Liver (tissue), 8 donors: ENCODE measurements at regions not wholly inside any gene's neighbourhood (a gene's known extent, or its start where the extent isn't known, plus 50 kb on each side); places are given as distances from the start of the nearest gene placed in this dataset.
A peak's percentile ranks its signal among the peaks of the same experiment; 100 is the strongest.
"Not testable (repeated sequence)": the region's sequence is repeated elsewhere in the genome, so short reads cannot be mapped to it uniquely, and the experiment has no call there.

Experiments
- DNase-seq: peaks from one replicate; pipeline ENCODE4 v3.0.0-alpha.2; 2017; ENCODE audit warnings: low spot score
- H3K27ac ChIP-seq, 2 donors: one replicate each; pipeline ENCODE4 v1.7.0; 2013; ENCODE audit warnings: inconsistent platforms in 2 of 2, low read length in 2 of 2, control low read depth in 1 of 2, low read depth in 1 of 2, mild to moderate bottlenecking in 1 of 2
- H3K27me3 ChIP-seq, 4 donors: one replicate each; pipeline versions ENCODE4 v1.6.1 to v1.7.0; 2013; ENCODE audit warnings: low read length in 3 of 4, inconsistent platforms in 1 of 4, mild to moderate bottlenecking in 1 of 4, moderate library complexity in 1 of 4; ENCODE audit not compliant: control insufficient read depth in 4 of 4, insufficient read depth in 4 of 4
- H3K36me3 ChIP-seq, 4 donors: one replicate each; pipeline versions ENCODE4 v1.6.1 to v1.7.0; 2013; ENCODE audit warnings: low read length in 3 of 4, mild to moderate bottlenecking in 3 of 4, low read depth in 1 of 4, moderate library complexity in 1 of 4; ENCODE audit not compliant: control insufficient read depth in 4 of 4, insufficient read depth in 3 of 4
- H3K4me1 ChIP-seq, 4 donors: one replicate each; pipeline versions ENCODE4 v1.6.1 to v1.7.0; 2013; ENCODE audit warnings: low read length in 3 of 4, mild to moderate bottlenecking in 3 of 4, moderate library complexity in 1 of 4; ENCODE audit not compliant: control insufficient read depth in 4 of 4, insufficient read depth in 4 of 4
- H3K4me3 ChIP-seq, 3 donors: one replicate each; pipeline versions ENCODE4 v1.6.1 to v1.7.0; 2013; ENCODE audit warnings: low read length in 3 of 3, control low read depth in 1 of 3, low read depth in 1 of 3, mild to moderate bottlenecking in 1 of 3
- H3K9ac ChIP-seq, 2 donors: one replicate each; pipeline ENCODE4 v1.7.0; 2013; ENCODE audit warnings: low read length in 2 of 2, mild to moderate bottlenecking in 2 of 2, moderate library complexity in 2 of 2, control low read depth in 1 of 2, low read depth in 1 of 2
- H3K9me3 ChIP-seq, 4 donors: one replicate each; pipeline versions ENCODE4 v1.6.1 to v1.7.0; 2013; ENCODE audit warnings: low read length in 3 of 4; ENCODE audit not compliant: control insufficient read depth in 4 of 4
- ATF3 ChIP-seq: IDR thresholded peaks from 2 replicates; pipeline ENCODE4 v1.6.1; 2016; ENCODE audit warnings: antibody characterized with exemption
- CTCF ChIP-seq: fragments of 150-350 bp; IDR thresholded peaks from 2 replicates; pipeline ENCODE4 v1.5.1; 2017; ENCODE audit warnings: improper control_type of control experiment, low read depth, low read length; ENCODE audit not compliant: missing input control
- EGR1 ChIP-seq, 2 donors: IDR thresholded peaks; 2 replicates each; pipeline ENCODE4 v1.6.1; 2016 to 2018; ENCODE audit warnings: antibody characterized with exemption in 2 of 2, low read depth in 2 of 2
- FOXA1 ChIP-seq: IDR thresholded peaks from 2 replicates; pipeline ENCODE4 v1.6.1; 2016; ENCODE audit warnings: antibody characterized with exemption
- FOXA2 ChIP-seq: IDR thresholded peaks from 2 replicates; pipeline ENCODE4 v1.6.1; 2016; ENCODE audit warnings: antibody characterized with exemption
- GABPA ChIP-seq, 2 donors: IDR thresholded peaks in 1 of 2; conservative IDR thresholded peaks in 1 of 2; 2 replicates each; pipeline ENCODE4 v1.6.1; 2016; ENCODE audit warnings: antibody characterized with exemption in 2 of 2, mild to moderate bottlenecking in 1 of 2, moderate library complexity in 1 of 2
- HNF4A ChIP-seq, 2 donors: conservative IDR thresholded peaks; 2 replicates each; pipeline ENCODE4 v1.6.1; 2016; ENCODE audit warnings: antibody characterized with exemption in 2 of 2, mild to moderate bottlenecking in 2 of 2
- HNF4G ChIP-seq: IDR thresholded peaks from 2 replicates; pipeline ENCODE4 v1.6.1; 2016; ENCODE audit warnings: antibody characterized with exemption
- JUND ChIP-seq, 2 donors: IDR thresholded peaks; 2 replicates each; pipeline ENCODE4 v1.6.1; 2016; ENCODE audit warnings: antibody characterized with exemption in 2 of 2
- MAX ChIP-seq: IDR thresholded peaks from 2 replicates; pipeline ENCODE4 v1.6.1; 2016; ENCODE audit warnings: antibody characterized with exemption
- NR2F2 ChIP-seq: IDR thresholded peaks from 2 replicates; pipeline ENCODE4 v1.6.1; 2016; ENCODE audit warnings: antibody characterized with exemption
- RAD21 ChIP-seq, 2 donors: IDR thresholded peaks; 2 replicates each; pipeline ENCODE4 v1.6.1; 2016; ENCODE audit warnings: antibody characterized with exemption in 2 of 2, mild to moderate bottlenecking in 2 of 2
- RXRA ChIP-seq, 2 donors: IDR thresholded peaks; 2 replicates each; pipeline ENCODE4 v1.6.1; 2017 to 2018; ENCODE audit warnings: antibody characterized with exemption in 2 of 2, mild to moderate bottlenecking in 1 of 2
- SP1 ChIP-seq: IDR thresholded peaks from 2 replicates; pipeline ENCODE4 v1.6.1; 2018; ENCODE audit warnings: antibody characterized with exemption, mild to moderate bottlenecking
- TAF1 ChIP-seq: conservative IDR thresholded peaks from 2 replicates; pipeline ENCODE4 v1.6.1; 2016; ENCODE audit warnings: antibody characterized with exemption, mild to moderate bottlenecking
- YY1 ChIP-seq: IDR thresholded peaks from 2 replicates; pipeline ENCODE4 v1.6.1; 2016; ENCODE audit warnings: antibody characterized with exemption, mild to moderate bottlenecking
- WGBS: extraction: QIAGEN DNeasy Blood & Tissue Kit; methylation state at CpG from one replicate; pipeline ENCODE4 v1.1.7; 2013; 5-methylcytosine and 5-hydroxymethylcytosine counted together
- TF ChIP-seq, protein P1 (sequence below): IDR thresholded peaks from 2 replicates; pipeline ENCODE4 v1.6.1; 2016; ENCODE audit warnings: antibody characterized with exemption, mild to moderate bottlenecking
- TF ChIP-seq, protein P2 (sequence below): IDR thresholded peaks from 2 replicates; pipeline ENCODE4 v1.6.1; 2016; ENCODE audit warnings: antibody characterized with exemption
- donor health status: healthy.
- donor health status: healthy.
- donor health status: healthy.
- donor health status: healthy.
- donor health status: healthy.

DNA sequence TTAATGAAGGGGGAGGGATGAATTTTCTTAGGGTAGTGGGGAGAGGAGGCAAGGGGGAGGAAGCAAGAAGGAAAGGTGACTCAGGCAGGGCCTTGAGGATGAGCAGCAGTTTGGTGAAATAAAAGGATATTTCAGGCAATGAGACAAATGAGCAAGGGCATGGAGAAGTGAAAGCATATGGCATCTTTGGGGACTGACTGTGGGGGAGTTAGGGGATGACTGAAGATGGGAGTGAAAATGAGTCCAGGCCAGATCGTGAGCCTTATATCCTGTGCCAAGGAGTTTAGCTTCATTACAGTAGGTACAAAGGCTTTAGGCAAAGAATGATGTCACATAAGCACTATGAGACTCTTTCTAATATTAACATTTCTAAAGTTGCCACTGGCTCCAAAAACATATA is 51.9 kb downstream of the ILRUN start:
- no peak overlapping the region for H3K4me3 ChIP-seq
- H3K27me3 ChIP-seq: no peaks in the 10 kb centered on the region
- no peak overlapping the region for H3K9ac ChIP-seq
- no peak for DNase-seq
- peaks cover 2 to 11% (median 4%) of the 10 kb centered on the region in 4 donors for H3K4me1 ChIP-seq
- 84% methylated on average over 1 of the region's 1 CpG for WGBS
- peaks cover 5 to 16% (median 10%) of the 10 kb centered on the region in 4 donors for H3K36me3 ChIP-seq
- H3K27ac ChIP-seq: no peak overlapping the region
- no peaks in the 10 kb centered on the region for H3K9me3 ChIP-seq
- TF ChIP-seq HNF4A (conservative IDR thresholded peaks at IDR 0.05) (no peak), RXRA (IDR thresholded peaks at IDR 0.05) (no peak), FOXA2 (no peak)

DNA sequence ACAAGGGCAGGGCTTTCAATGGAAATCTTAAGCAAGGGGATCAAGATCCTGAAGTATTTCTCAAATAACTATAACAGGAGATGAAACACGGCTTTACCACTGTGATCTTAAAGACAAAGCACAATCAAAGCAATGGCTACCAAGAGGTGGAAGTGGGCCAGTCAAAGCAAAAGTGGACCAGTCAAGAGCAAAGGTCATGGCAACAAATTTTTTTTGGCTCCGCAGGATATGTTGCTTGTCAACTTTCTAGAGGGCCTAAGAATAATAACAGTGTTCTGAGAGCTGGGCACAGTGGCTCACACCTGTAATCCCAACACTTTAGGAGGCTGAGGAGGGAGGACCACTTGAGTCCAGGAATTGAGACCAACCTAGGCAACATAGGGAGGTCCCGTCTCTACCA is 54.1 kb downstream of the ILRUN start:
- TF ChIP-seq SP1: no peak
- TF ChIP-seq JUND (IDR thresholded peaks at IDR 0.05): no peak
- TF ChIP-seq EGR1 (IDR thresholded peaks at IDR 0.05; ENCODE audit: low read depth in 2 of 2): no peak
- no peak for TF ChIP-seq MAX
- no peak for TF ChIP-seq CTCF
- TF ChIP-seq GABPA (IDR thresholded peaks at IDR 0.05 in 1 of 2, conservative IDR thresholded peaks at IDR 0.05 in 1 of 2): no peak
- TF ChIP-seq, protein P1, sequence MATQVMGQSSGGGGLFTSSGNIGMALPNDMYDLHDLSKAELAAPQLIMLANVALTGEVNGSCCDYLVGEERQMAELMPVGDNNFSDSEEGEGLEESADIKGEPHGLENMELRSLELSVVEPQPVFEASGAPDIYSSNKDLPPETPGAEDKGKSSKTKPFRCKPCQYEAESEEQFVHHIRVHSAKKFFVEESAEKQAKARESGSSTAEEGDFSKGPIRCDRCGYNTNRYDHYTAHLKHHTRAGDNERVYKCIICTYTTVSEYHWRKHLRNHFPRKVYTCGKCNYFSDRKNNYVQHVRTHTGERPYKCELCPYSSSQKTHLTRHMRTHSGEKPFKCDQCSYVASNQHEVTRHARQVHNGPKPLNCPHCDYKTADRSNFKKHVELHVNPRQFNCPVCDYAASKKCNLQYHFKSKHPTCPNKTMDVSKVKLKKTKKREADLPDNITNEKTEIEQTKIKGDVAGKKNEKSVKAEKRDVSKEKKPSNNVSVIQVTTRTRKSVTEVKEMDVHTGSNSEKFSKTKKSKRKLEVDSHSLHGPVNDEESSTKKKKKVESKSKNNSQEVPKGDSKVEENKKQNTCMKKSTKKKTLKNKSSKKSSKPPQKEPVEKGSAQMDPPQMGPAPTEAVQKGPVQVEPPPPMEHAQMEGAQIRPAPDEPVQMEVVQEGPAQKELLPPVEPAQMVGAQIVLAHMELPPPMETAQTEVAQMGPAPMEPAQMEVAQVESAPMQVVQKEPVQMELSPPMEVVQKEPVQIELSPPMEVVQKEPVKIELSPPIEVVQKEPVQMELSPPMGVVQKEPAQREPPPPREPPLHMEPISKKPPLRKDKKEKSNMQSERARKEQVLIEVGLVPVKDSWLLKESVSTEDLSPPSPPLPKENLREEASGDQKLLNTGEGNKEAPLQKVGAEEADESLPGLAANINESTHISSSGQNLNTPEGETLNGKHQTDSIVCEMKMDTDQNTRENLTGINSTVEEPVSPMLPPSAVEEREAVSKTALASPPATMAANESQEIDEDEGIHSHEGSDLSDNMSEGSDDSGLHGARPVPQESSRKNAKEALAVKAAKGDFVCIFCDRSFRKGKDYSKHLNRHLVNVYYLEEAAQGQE: no peak
- no peak for TF ChIP-seq TAF1
- TF ChIP-seq YY1: peak; percentile 31
- TF ChIP-seq RAD21 (IDR thresholded peaks at IDR 0.05): no peak
- no peak for TF ChIP-seq FOXA2
- peak; percentile 34 to 57 for TF ChIP-seq HNF4A (conservative IDR thresholded peaks at IDR 0.05)
- TF ChIP-seq NR2F2: no peak
- TF ChIP-seq ATF3: no peak
- TF ChIP-seq RXRA (IDR thresholded peaks at IDR 0.05): peak in 1 of 2 donors; percentile 6
- TF ChIP-seq, protein P2, sequence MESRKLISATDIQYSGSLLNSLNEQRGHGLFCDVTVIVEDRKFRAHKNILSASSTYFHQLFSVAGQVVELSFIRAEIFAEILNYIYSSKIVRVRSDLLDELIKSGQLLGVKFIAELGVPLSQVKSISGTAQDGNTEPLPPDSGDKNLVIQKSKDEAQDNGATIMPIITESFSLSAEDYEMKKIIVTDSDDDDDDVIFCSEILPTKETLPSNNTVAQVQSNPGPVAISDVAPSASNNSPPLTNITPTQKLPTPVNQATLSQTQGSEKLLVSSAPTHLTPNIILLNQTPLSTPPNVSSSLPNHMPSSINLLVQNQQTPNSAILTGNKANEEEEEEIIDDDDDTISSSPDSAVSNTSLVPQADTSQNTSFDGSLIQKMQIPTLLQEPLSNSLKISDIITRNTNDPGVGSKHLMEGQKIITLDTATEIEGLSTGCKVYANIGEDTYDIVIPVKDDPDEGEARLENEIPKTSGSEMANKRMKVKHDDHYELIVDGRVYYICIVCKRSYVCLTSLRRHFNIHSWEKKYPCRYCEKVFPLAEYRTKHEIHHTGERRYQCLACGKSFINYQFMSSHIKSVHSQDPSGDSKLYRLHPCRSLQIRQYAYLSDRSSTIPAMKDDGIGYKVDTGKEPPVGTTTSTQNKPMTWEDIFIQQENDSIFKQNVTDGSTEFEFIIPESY: no peak
- no peak for TF ChIP-seq FOXA1
- TF ChIP-seq HNF4G: no peak
- DNase-seq: no peak
- H3K36me3 ChIP-seq: peaks cover 4 to 16% (median 8%) of the 10 kb centered on the region in 4 donors
- H3K27ac ChIP-seq: no peak overlapping the region
- no peaks in the 10 kb centered on the region for H3K9me3 ChIP-seq
- H3K4me3 ChIP-seq: no peak overlapping the region
- H3K4me1 ChIP-seq: peaks cover 3 to 16% (median 12%) of the 10 kb centered on the region in 4 donors
- H3K9ac ChIP-seq: no peak overlapping the region
- WGBS: 75% methylated on average over 3 of the region's 3 CpGs
- no peaks in the 10 kb centered on the region for H3K27me3 ChIP-seq

GRCh38 chr6:34640074-34640849 is 56.3 kb downstream of the ILRUN start:
- WGBS: 87% methylated on average over 16 of the region's 16 CpGs
- not testable (repeated sequence) for H3K4me3 ChIP-seq, DNase-seq, H3K36me3 ChIP-seq, H3K9me3 ChIP-seq, H3K27ac ChIP-seq, H3K9ac ChIP-seq, H3K27me3 ChIP-seq
- peaks cover 3 to 16% (median 12%) of the 10 kb centered on the region in 4 donors for H3K4me1 ChIP-seq
